ENCODE measurements at regions not wholly inside any gene's neighbourhood (a gene's known extent, or its start where the extent isn't known, plus 50 kb on each side); places are given as distances from the start of the nearest gene placed in this dataset.

DNA sequence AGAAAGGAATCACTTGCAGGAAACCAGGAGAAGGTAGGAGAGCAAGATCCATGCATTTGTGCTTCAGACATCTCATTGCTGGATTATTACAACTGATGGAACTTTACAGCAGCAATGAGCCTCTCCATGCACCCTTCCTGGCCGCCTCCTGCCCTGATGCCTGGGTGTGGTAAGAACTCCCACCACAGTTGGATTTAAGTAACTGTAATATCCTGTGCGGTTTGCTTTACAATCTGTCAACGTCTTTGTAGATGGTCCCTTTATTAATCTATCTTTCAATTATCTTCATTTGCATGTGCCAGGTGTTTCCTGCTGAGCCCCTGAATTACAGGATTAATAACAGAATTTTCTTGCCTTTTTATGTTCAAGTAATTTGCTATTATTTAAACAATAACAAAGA lies 1300.5 kb upstream of the TMEM132C start:
- TF ChIP-seq, protein P1, sequence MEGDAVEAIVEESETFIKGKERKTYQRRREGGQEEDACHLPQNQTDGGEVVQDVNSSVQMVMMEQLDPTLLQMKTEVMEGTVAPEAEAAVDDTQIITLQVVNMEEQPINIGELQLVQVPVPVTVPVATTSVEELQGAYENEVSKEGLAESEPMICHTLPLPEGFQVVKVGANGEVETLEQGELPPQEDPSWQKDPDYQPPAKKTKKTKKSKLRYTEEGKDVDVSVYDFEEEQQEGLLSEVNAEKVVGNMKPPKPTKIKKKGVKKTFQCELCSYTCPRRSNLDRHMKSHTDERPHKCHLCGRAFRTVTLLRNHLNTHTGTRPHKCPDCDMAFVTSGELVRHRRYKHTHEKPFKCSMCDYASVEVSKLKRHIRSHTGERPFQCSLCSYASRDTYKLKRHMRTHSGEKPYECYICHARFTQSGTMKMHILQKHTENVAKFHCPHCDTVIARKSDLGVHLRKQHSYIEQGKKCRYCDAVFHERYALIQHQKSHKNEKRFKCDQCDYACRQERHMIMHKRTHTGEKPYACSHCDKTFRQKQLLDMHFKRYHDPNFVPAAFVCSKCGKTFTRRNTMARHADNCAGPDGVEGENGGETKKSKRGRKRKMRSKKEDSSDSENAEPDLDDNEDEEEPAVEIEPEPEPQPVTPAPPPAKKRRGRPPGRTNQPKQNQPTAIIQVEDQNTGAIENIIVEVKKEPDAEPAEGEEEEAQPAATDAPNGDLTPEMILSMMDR (IDR thresholded peaks at IDR 0.05 in 4 of 5, conservative IDR thresholded peaks at IDR 0.05 in 1 of 5) = no peak
- no peak for TF ChIP-seq POLR2A (IDR thresholded peaks at IDR 0.05)

Measured in gastrocnemius medialis (tissue), 4 donors.